ENCODE measurements at regions not wholly inside any gene's neighbourhood (a gene's known extent, or its start where the extent isn't known, plus 50 kb on each side); places are given as distances from the start of the nearest gene placed in this dataset.
A peak's percentile ranks its signal among the peaks of the same experiment; 100 is the strongest.

GRCh38 chr2:12854001-12854530 lies 137.3 kb downstream of the TRIB2 start:
- no peak for TF ChIP-seq REST (IDR thresholded peaks at IDR 0.05; ENCODE audit: insufficient replicate concordance, low read depth)
- no peak for TF ChIP-seq GABPA (IDR thresholded peaks at IDR 0.05; ENCODE audit: low read depth)
- TF ChIP-seq CTCF (IDR thresholded peaks at IDR 0.05; ENCODE audit: insufficient read depth, low read length): no peak
- TF ChIP-seq SPI1 (IDR thresholded peaks at IDR 0.05; ENCODE audit: borderline replicate concordance, low read depth): no peak
- no peak for TF ChIP-seq POLR2AphosphoS5 (IDR thresholded peaks at IDR 0.05; ENCODE audit: low read depth)
- H3K27ac ChIP-seq (replicated peaks): no peak overlapping the region
- no peak for DNase-seq (ENCODE audit: low read depth in 1 of 2, low spot score in 1 of 2)
- H3K4me3 ChIP-seq (replicated peaks; ENCODE audit: insufficient read depth, low read length): no peak overlapping the region
- no peaks in the 10 kb centered on the region for H3K27me3 ChIP-seq (ENCODE audit: insufficient read depth, poor library complexity, severe bottlenecking)

GRCh38 chr2:12855508-12855907 lies 138.8 kb downstream of the TRIB2 start:
- no peaks in the 10 kb centered on the region for H3K27me3 ChIP-seq (ENCODE audit: insufficient read depth, poor library complexity, severe bottlenecking)
- H3K27ac ChIP-seq (replicated peaks): no peak overlapping the region
- TF ChIP-seq GABPA (IDR thresholded peaks at IDR 0.05; ENCODE audit: low read depth): no peak
- no peak for TF ChIP-seq CTCF (IDR thresholded peaks at IDR 0.05; ENCODE audit: insufficient read depth, low read length)
- no peak for TF ChIP-seq REST (IDR thresholded peaks at IDR 0.05; ENCODE audit: insufficient replicate concordance, low read depth)
- no peak for TF ChIP-seq SPI1 (IDR thresholded peaks at IDR 0.05; ENCODE audit: borderline replicate concordance, low read depth)
- no peak for TF ChIP-seq POLR2AphosphoS5 (IDR thresholded peaks at IDR 0.05; ENCODE audit: low read depth)
- no peak overlapping the region for H3K4me3 ChIP-seq (replicated peaks; ENCODE audit: insufficient read depth, low read length)
- no peak for DNase-seq (ENCODE audit: low read depth in 1 of 2, low spot score in 1 of 2)

GRCh38 chr2:12856934-12857601 lies 140.3 kb downstream of the TRIB2 start:
- Histone ChIP-seq H3K27ac (replicated peaks) (peak overlapping the region; percentile 23; the same call in 1 of the 2 replicates), H3K4me3 (replicated peaks; ENCODE audit: insufficient read depth, low read length) (no peak overlapping the region), H3K27me3 (ENCODE audit: insufficient read depth, poor library complexity, severe bottlenecking) (no peaks in the 10 kb centered on the region)
- peak; percentile 51 to 70 for DNase-seq (ENCODE audit: low read depth in 1 of 2, low spot score in 1 of 2)
- TF ChIP-seq REST (IDR thresholded peaks at IDR 0.05; ENCODE audit: insufficient replicate concordance, low read depth) (no peak), GABPA (IDR thresholded peaks at IDR 0.05; ENCODE audit: low read depth) (no peak), CTCF (IDR thresholded peaks at IDR 0.05; ENCODE audit: insufficient read depth, low read length) (no peak), POLR2AphosphoS5 (IDR thresholded peaks at IDR 0.05; ENCODE audit: low read depth) (no peak), SPI1 (IDR thresholded peaks at IDR 0.05; ENCODE audit: borderline replicate concordance, low read depth) (peak; percentile 91)
